HEK293 (cell line): ENCODE measurements at regions not wholly inside any gene's neighbourhood (a gene's known extent, or its start where the extent isn't known, plus 50 kb on each side); places are given as distances from the start of the nearest gene placed in this dataset.

Experiments
- CTCF ChIA-PET: fragments of 350-600 bp; formaldehyde crosslinking; extraction: SDS; loops from one replicate; lab custom pipeline; 2021; ENCODE audit warnings: antibody characterized with exemption; lab: Yijun Ruan, JAX
- POLR2A ChIA-PET: fragments of 300-600 bp; formaldehyde crosslinking; extraction: SDS; loops from one replicate; lab custom pipeline; 2020; ENCODE audit warnings: antibody characterized with exemption, inconsistent platforms; lab: Yijun Ruan, JAX
- H3K27ac ChIP-seq: fragments of 200-500 bp; sonication (Bioruptor generic); 2 replicates; pipeline ENCODE4 v1.5.1; 2014; ENCODE audit warnings: low read depth, low read length, control low read depth, inconsistent platforms; ENCODE audit errors: extremely low read depth
- H3K36me3 ChIP-seq, 2 experiments: fragments of 200-500 bp in 1 of 2; sonication (Bioruptor generic) in 1 of 2; 1 replicate in 1 of 2; 2 replicates in 1 of 2; pipeline ENCODE4 v1.5.1; 2014 to 2017; ENCODE audit warnings: inconsistent platforms in 2 of 2, low read length in 2 of 2; ENCODE audit not compliant: control insufficient read depth in 2 of 2, insufficient read depth in 1 of 2
- H3K4me1 ChIP-seq: fragments of 200-500 bp; sonication (Bioruptor generic); 2 replicates; pipeline ENCODE4 v1.5.1; 2014; ENCODE audit warnings: mild to moderate bottlenecking, low read length, inconsistent platforms; ENCODE audit not compliant: control insufficient read depth, insufficient read depth
- H3K4me3 ChIP-seq: 2 replicates; pipeline ENCODE4 v1.5.1; 2011; ENCODE audit warnings: low read depth, mild to moderate bottlenecking, control low read depth, low read length, moderate library complexity
- H3K9me3 ChIP-seq: fragments of 200-500 bp; sonication (Bioruptor generic); 2 replicates; pipeline ENCODE4 v1.5.1; 2014; ENCODE audit warnings: low read depth, low read length, inconsistent platforms; ENCODE audit not compliant: control insufficient read depth, insufficient read depth
- BCL6B ChIP-seq: fragments of 450-650 bp; formaldehyde crosslinking; IDR thresholded peaks from 2 replicates; pipeline ENCODE4 v1.5.1; 2017; ENCODE audit warnings: missing biosample characterization, missing genetic modification characterization
- FEZF1 ChIP-seq: fragments of 450-650 bp; formaldehyde crosslinking; IDR thresholded peaks from 2 replicates; pipeline ENCODE4 v1.5.1; 2016; ENCODE audit warnings: missing biosample characterization, missing genetic modification characterization
- HIC1 ChIP-seq: fragments of 450-650 bp; formaldehyde crosslinking; IDR thresholded peaks from 2 replicates; pipeline ENCODE4 v1.5.1; 2016; ENCODE audit warnings: missing biosample characterization, missing genetic modification characterization
- MEIS1 ChIP-seq: sonication (generic); formaldehyde crosslinking; IDR thresholded peaks from 2 replicates; pipeline ENCODE4 v1.8.1; 2022; ENCODE audit warnings: missing genetic modification reagents, mild to moderate bottlenecking, borderline replicate concordance
- PBX3 ChIP-seq: sonication (generic); formaldehyde crosslinking; IDR thresholded peaks from 2 replicates; pipeline ENCODE4 v1.8.1; 2022; ENCODE audit warnings: mild to moderate bottlenecking, moderate library complexity, missing genetic modification reagents
- RBAK ChIP-seq: fragments of 450-650 bp; formaldehyde crosslinking; IDR thresholded peaks from 2 replicates; pipeline ENCODE4 v1.5.1; 2016; ENCODE audit warnings: missing biosample characterization, missing genetic modification characterization
- TRIM28 ChIP-seq: IDR thresholded peaks from 2 replicates; pipeline ENCODE4 v1.6.1; 2011; ENCODE audit warnings: low read length, control low read depth, borderline replicate concordance
- ZBTB17 ChIP-seq: fragments of 450-650 bp; formaldehyde crosslinking; IDR thresholded peaks from 2 replicates; pipeline ENCODE4 v1.5.1; 2016; ENCODE audit warnings: missing biosample characterization, missing genetic modification characterization
- ZBTB44 ChIP-seq: fragments of 450-650 bp; IDR thresholded peaks from 2 replicates; pipeline ENCODE4 v1.5.1; 2018; ENCODE audit warnings: missing biosample characterization, mild to moderate bottlenecking, missing genetic modification characterization
- ZFHX2 ChIP-seq: fragments of 450-650 bp; formaldehyde crosslinking; conservative IDR thresholded peaks from 2 replicates; pipeline ENCODE4 v1.5.1; 2016; ENCODE audit warnings: missing biosample characterization, missing genetic modification characterization
- ZNF169 ChIP-seq: fragments of 450-650 bp; formaldehyde crosslinking; IDR thresholded peaks from 2 replicates; pipeline ENCODE4 v1.5.1; 2016; ENCODE audit warnings: missing biosample characterization, missing genetic modification characterization
- ZNF292 ChIP-seq: fragments of 450-650 bp; formaldehyde crosslinking; IDR thresholded peaks from 2 replicates; pipeline ENCODE4 v1.5.1; 2016; ENCODE audit warnings: low read depth, missing biosample characterization, missing genetic modification characterization, borderline replicate concordance
- ZNF404 ChIP-seq: fragments of 450-650 bp; formaldehyde crosslinking; IDR thresholded peaks from 2 replicates; pipeline ENCODE4 v1.5.1; 2017; ENCODE audit warnings: missing biosample characterization, missing genetic modification characterization
- ZNF473 ChIP-seq: fragments of 450-650 bp; formaldehyde crosslinking; IDR thresholded peaks from 2 replicates; pipeline ENCODE4 v1.5.1; 2017; ENCODE audit warnings: missing biosample characterization, missing genetic modification characterization
- ZNF501 ChIP-seq: fragments of 450-650 bp; formaldehyde crosslinking; IDR thresholded peaks from 2 replicates; pipeline ENCODE4 v1.5.1; 2016; ENCODE audit warnings: missing biosample characterization, missing genetic modification characterization
- ZNF530 ChIP-seq: fragments of 450-650 bp; formaldehyde crosslinking; IDR thresholded peaks from 2 replicates; pipeline ENCODE4 v1.5.1; 2016; ENCODE audit warnings: low read depth, missing biosample characterization, missing genetic modification characterization
- ZNF561 ChIP-seq: fragments of 450-650 bp; IDR thresholded peaks from 2 replicates; pipeline ENCODE4 v1.5.1; 2018; ENCODE audit warnings: missing biosample characterization, missing genetic modification characterization, borderline replicate concordance
- ZNF623 ChIP-seq: fragments of 450-650 bp; formaldehyde crosslinking; IDR thresholded peaks from 2 replicates; pipeline ENCODE4 v1.5.1; 2016; ENCODE audit warnings: missing biosample characterization, missing genetic modification characterization
- ZNF626 ChIP-seq: fragments of 450-650 bp; sonication (Bioruptor Pico); formaldehyde crosslinking; IDR thresholded peaks from 2 replicates; pipeline ENCODE4 v1.5.1; 2018; ENCODE audit warnings: missing biosample characterization, missing genetic modification characterization, inconsistent platforms

GRCh38 chr1:113198806-113199205, 125.8 kb downstream of the LRIG2 start:
- Histone ChIP-seq H3K36me3 (no peaks in the 10 kb centered on the region), H3K9me3 (no peaks in the 10 kb centered on the region), H3K4me3 (no peak overlapping the region), H3K4me1 (peaks cover 4% of the 10 kb centered on the region; the same call in 1 of the 2 replicates), H3K27ac (no peak overlapping the region)
- POLR2A ChIA-PET: no interaction called here
- CTCF ChIA-PET: no interaction called here
- TF ChIP-seq RBAK (tag by site-specific recombination) (no peak), ZNF623 (tag by site-specific recombination) (no peak), BCL6B (tag by site-specific recombination) (no peak), MEIS1 (CRISPR knock-in tag) (no peak), TRIM28 (no peak), ZNF501 (tag by site-specific recombination) (no peak), FEZF1 (tag by site-specific recombination) (no peak), ZNF473 (tag by site-specific recombination) (no peak), HIC1 (tag by site-specific recombination) (no peak), ZNF626 (tag by site-specific recombination) (no peak), ZNF561 (tag by site-specific recombination) (no peak), ZNF530 (tag by site-specific recombination) (no peak), ZNF404 (tag by site-specific recombination) (no peak), PBX3 (no peak), ZNF169 (tag by site-specific recombination) (no peak)

- CTCF ChIA-PET: no interaction called here
- POLR2A ChIA-PET: interaction anchor here (0.5 kb wide), 1 partner anchor 362 kb away, joined by 3 read pairs; no protein-coding TSS in a partner anchor
Measured at GRCh38 chr1:113199760-113200455, 126.9 kb downstream of the LRIG2 start.

More at GRCh38 chr1:113199760-113200455, 126.9 kb downstream of the LRIG2 start:
- Histone ChIP-seq H3K36me3 (no peaks in the 10 kb centered on the region), H3K9me3 (no peaks in the 10 kb centered on the region), H3K4me3 (no peak overlapping the region), H3K4me1 (peaks cover 4% of the 10 kb centered on the region; the same call in 1 of the 2 replicates), H3K27ac (no peak overlapping the region)
- no peak for TF ChIP-seq ZBTB44
- TF ChIP-seq FEZF1 (tag by site-specific recombination): peak; percentile 88
- TF ChIP-seq ZNF292 (tag by site-specific recombination): no peak
- TF ChIP-seq ZBTB17: peak; percentile 83
- TF ChIP-seq ZFHX2 (tag by site-specific recombination): no peak
